GM23338 (cell line): ENCODE measurements at regions not wholly inside any gene's neighbourhood (a gene's known extent, or its start where the extent isn't known, plus 50 kb on each side); places are given as distances from the start of the nearest gene placed in this dataset.

ENCODE experiments used
- CREB1 ChIP-seq: fragments of 250-450 bp; sonication (Bioruptor Pico); IDR thresholded peaks from 2 replicates; pipeline ENCODE4 v1.5.0; 2020; ENCODE audit warnings: low read depth, mild to moderate bottlenecking, moderate library complexity
- CTCF ChIP-seq, 2 experiments: fragments of 200-600 bp in 1 of 2; sonication (generic) in 1 of 2; conservative IDR thresholded peaks; 2 replicates each; pipeline versions ENCODE4 v1.5.1 to v1.6.1; 2016 to 2017; ENCODE audit warnings: antibody characterized with exemption in 2 of 2, low read depth in 2 of 2, mild to moderate bottlenecking in 2 of 2, moderate library complexity in 1 of 2
- EZH2phosphoT487 ChIP-seq: fragments of 200-600 bp; sonication (generic); IDR thresholded peaks from one replicate; pipeline ENCODE4 v1.8.1; 2018; ENCODE audit warnings: antibody characterized with exemption; ENCODE audit not compliant: unreplicated experiment
- JUNB ChIP-seq: IDR thresholded peaks from one replicate; pipeline ENCODE4 v1.6.1; 2016; ENCODE audit warnings: antibody characterized with exemption; ENCODE audit not compliant: unreplicated experiment
- NANOG ChIP-seq: IDR thresholded peaks from 2 replicates; pipeline ENCODE4 v1.6.1; 2016; ENCODE audit warnings: antibody characterized with exemption, borderline replicate concordance
- POLR2AphosphoS5 ChIP-seq: IDR thresholded peaks from 2 replicates; pipeline ENCODE4 v1.6.1; 2016; ENCODE audit warnings: antibody characterized with exemption, low read depth
- ZNF114 ChIP-seq: fragments of 250-450 bp; sonication (Bioruptor Pico); IDR thresholded peaks from 2 replicates; pipeline ENCODE4 v1.5.0; 2020; ENCODE audit warnings: mild to moderate bottlenecking, moderate library complexity
- ZNF331 ChIP-seq: fragments of 250-450 bp; sonication (Bioruptor Pico); IDR thresholded peaks from 2 replicates; pipeline ENCODE4 v1.5.0; 2020; ENCODE audit warnings: low read depth, mild to moderate bottlenecking, moderate library complexity
- ZNF462 ChIP-seq: fragments of 250-450 bp; sonication (Bioruptor Pico); IDR thresholded peaks from 2 replicates; pipeline ENCODE4 v1.5.0; 2020; ENCODE audit warnings: mild to moderate bottlenecking, moderate library complexity
- TF ChIP-seq, protein P1 (sequence below): IDR thresholded peaks from 2 replicates; pipeline ENCODE4 v1.6.1; 2016; ENCODE audit warnings: antibody characterized with exemption
- TF ChIP-seq, protein P2 (sequence below): IDR thresholded peaks from one replicate; pipeline ENCODE4 v1.6.1; 2018; ENCODE audit warnings: antibody characterized with exemption; ENCODE audit not compliant: unreplicated experiment

DNA sequence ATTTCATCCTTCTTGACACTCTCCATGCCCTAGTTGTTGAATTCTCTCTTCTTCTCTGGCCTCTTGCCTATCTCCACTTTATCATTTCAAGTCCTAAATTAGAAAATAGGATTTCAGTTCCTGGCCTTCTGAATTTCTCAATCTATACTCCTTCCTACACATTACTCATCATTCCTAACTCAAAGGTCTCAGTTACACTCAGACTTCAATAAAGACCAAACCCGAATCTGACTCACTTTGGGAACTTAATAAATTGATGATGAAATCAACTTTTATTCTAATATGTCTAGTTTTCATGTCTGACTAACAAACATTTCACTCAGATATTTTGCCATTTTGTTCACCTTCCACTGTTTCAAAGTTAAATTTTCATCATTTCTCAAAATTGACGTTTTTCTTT, 113.6 kb upstream of the TSLP start (continued):
- TF ChIP-seq ZNF462 (CRISPR knock-in tag) (no peak), ZNF114 (no peak), ZNF331 (CRISPR knock-in tag) (no peak), CREB1 (no peak), NANOG (no peak), JUNB (no peak), CTCF (conservative IDR thresholded peaks at IDR 0.05; ENCODE audit: low read depth in 2 of 2) (no peak), EZH2phosphoT487 (no peak), POLR2AphosphoS5 (no peak)
- TF ChIP-seq, protein P1, sequence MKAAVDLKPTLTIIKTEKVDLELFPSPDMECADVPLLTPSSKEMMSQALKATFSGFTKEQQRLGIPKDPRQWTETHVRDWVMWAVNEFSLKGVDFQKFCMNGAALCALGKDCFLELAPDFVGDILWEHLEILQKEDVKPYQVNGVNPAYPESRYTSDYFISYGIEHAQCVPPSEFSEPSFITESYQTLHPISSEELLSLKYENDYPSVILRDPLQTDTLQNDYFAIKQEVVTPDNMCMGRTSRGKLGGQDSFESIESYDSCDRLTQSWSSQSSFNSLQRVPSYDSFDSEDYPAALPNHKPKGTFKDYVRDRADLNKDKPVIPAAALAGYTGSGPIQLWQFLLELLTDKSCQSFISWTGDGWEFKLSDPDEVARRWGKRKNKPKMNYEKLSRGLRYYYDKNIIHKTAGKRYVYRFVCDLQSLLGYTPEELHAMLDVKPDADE, result no peak
- TF ChIP-seq, protein P2, sequence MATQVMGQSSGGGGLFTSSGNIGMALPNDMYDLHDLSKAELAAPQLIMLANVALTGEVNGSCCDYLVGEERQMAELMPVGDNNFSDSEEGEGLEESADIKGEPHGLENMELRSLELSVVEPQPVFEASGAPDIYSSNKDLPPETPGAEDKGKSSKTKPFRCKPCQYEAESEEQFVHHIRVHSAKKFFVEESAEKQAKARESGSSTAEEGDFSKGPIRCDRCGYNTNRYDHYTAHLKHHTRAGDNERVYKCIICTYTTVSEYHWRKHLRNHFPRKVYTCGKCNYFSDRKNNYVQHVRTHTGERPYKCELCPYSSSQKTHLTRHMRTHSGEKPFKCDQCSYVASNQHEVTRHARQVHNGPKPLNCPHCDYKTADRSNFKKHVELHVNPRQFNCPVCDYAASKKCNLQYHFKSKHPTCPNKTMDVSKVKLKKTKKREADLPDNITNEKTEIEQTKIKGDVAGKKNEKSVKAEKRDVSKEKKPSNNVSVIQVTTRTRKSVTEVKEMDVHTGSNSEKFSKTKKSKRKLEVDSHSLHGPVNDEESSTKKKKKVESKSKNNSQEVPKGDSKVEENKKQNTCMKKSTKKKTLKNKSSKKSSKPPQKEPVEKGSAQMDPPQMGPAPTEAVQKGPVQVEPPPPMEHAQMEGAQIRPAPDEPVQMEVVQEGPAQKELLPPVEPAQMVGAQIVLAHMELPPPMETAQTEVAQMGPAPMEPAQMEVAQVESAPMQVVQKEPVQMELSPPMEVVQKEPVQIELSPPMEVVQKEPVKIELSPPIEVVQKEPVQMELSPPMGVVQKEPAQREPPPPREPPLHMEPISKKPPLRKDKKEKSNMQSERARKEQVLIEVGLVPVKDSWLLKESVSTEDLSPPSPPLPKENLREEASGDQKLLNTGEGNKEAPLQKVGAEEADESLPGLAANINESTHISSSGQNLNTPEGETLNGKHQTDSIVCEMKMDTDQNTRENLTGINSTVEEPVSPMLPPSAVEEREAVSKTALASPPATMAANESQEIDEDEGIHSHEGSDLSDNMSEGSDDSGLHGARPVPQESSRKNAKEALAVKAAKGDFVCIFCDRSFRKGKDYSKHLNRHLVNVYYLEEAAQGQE, result no peak
